OCI-LY3 (cell line): ENCODE measurements at regions not wholly inside any gene's neighbourhood (a gene's known extent, or its start where the extent isn't known, plus 50 kb on each side); places are given as distances from the start of the nearest gene placed in this dataset.

Source experiments
- CTCF ChIP-seq: fragments of 200-600, 300-600 bp; sonication (generic); IDR thresholded peaks from 2 replicates; pipeline ENCODE4 v1.5.1; 2014; ENCODE audit warnings: antibody characterized with exemption, low read length, low read depth
- EZH2phosphoT487 ChIP-seq: fragments of 200-600 bp; shearing (Covaris generic); IDR thresholded peaks from 2 replicates; pipeline ENCODE4 v1.6.1; 2018; ENCODE audit warnings: antibody characterized with exemption, mixed run types, low read depth

GRCh38 chr6:73968221-73968757 lies 272.3 kb downstream of the CD109 start:
- no peak for TF ChIP-seq CTCF
- TF ChIP-seq EZH2phosphoT487 = no peak
